Heart right ventricle (tissue), 16 donors: ENCODE measurements at regions not wholly inside any gene's neighbourhood (a gene's known extent, or its start where the extent isn't known, plus 50 kb on each side); places are given as distances from the start of the nearest gene placed in this dataset.
"Not testable (repeated sequence)": the region's sequence is repeated elsewhere in the genome, so short reads cannot be mapped to it uniquely, and the experiment has no call there.

Experiments
- ATAC-seq, 8 donors: fragments of 200-7000 bp; cut with Tn5 transposase; one replicate each; pipeline ENCODE4 v1.9.1; 2020; ENCODE audit warnings: mild to moderate bottlenecking in 8 of 8, moderate library complexity in 8 of 8, moderate number of reproducible peaks in 1 of 8
- DNase-seq, 2 donors: peaks; one replicate each; pipeline ENCODE4 v3.0.0-alpha.2; 2020
- H3K27ac ChIP-seq, 10 donors: fragments of 200-600 bp; sonication (generic) in 2 of 10; one replicate each; pipeline versions ENCODE4 v1.5.0 to v1.8.0; 2020 to 2022; ENCODE audit warnings: mild to moderate bottlenecking in 3 of 10
- H3K27me3 ChIP-seq, 7 donors: fragments of 200-600 bp; one replicate each; pipeline ENCODE4 v1.8.0; 2021 to 2022; ENCODE audit warnings: mild to moderate bottlenecking in 2 of 7
- H3K36me3 ChIP-seq, 9 donors: fragments of 200-600 bp; sonication (generic) in 1 of 9; one replicate each; pipeline versions ENCODE4 v1.5.0 to v1.8.0; 2020 to 2022; ENCODE audit warnings: mild to moderate bottlenecking in 2 of 9
- H3K4me1 ChIP-seq, 9 donors: fragments of 200-600 bp; sonication (generic) in 1 of 9; one replicate each; pipeline versions ENCODE4 v1.5.0 to v1.8.0; 2020 to 2022; ENCODE audit warnings: mild to moderate bottlenecking in 4 of 9
- H3K4me3 ChIP-seq, 10 donors: fragments of 200-600 bp; sonication (generic) in 2 of 10; one replicate each; pipeline versions ENCODE4 v1.5.0 to v1.8.0; 2020 to 2022; ENCODE audit warnings: mild to moderate bottlenecking in 7 of 10, moderate library complexity in 2 of 10
- H3K9me3 ChIP-seq, 11 donors: fragments of 200-600 bp in 10 of 11; sonication (generic) in 2 of 11; one replicate each; pipeline versions ENCODE4 v1.5.0 to v1.8.0; 2013 to 2022; ENCODE audit warnings: mild to moderate bottlenecking in 2 of 11, control low read depth in 1 of 11, moderate library complexity in 1 of 11
- WGBS, 2 donors: extraction: QIAGEN DNeasy Blood & Tissue Kit; methylation state at CpG; one replicate each; pipeline ENCODE4 v1.1.7; 2013; ENCODE audit warnings: inconsistent platforms in 1 of 2; 5-methylcytosine and 5-hydroxymethylcytosine counted together
- intact Hi-C, 10 donors: fragments of 100-400 bp; cut with DNase I; formaldehyde crosslinking; loops; one replicate each; pipeline versions ENCODE4 v1.11.1 to v1.14.2; 2022
- TF ChIP-seq, protein P1 (sequence below), 9 donors: fragments of 200-600 bp; sonication (generic) in 2 of 9; IDR thresholded peaks; one replicate each; pipeline versions ENCODE4 v1.5.0 to v1.8.0; 2021 to 2022; ENCODE audit warnings: antibody characterized with exemption in 9 of 9, mild to moderate bottlenecking in 5 of 9, moderate library complexity in 1 of 9
- donor health status: Arrhythmogenic right ventricular cardiomyopathy.
- donor health status: ischemic (EF 13 %, LVEDD 7.1; RV severe dilation, severe dysfunction).
- donor health status: healthy with polysubstance abuse.
- donor health status: DM: no; HTN: yes; CAD: no.
- donor health status: DM: no; HTN: no; CAD: no.
- donor health status: ischemic (EF 25% LVEDD 6.9; RV normal size, moderate dysfunction).
- donor health status: ischemic (EF 25% LVEDD 5.7; RV mildly dilated, moderate dysfunction).
- donor health status: healthy.
- donor health status: DM: yes; HTN: yes; CAD: no.
- donor health status: Ischemic cardiomyopathy.
- donor health status: ischemic (EF 35%, LVEDD 5.7; RV mildly dilated, moderate dysfunction).
- donor health status: nonischemic (EF 11% LVEDD 7.7; RV severe dilation, severe dysfunction).
- donor health status: DM: yes; HTN: yes; CAD: no.
- donor health status: PGD.
- donor health status: ischemic (EF 29% LVEDD 5.4; RV normal size, mild dysfunction).
- donor health status: nonischemic (EF 23%, LVEDD 6.1; RV moderate dilation, normal function).

DNA sequence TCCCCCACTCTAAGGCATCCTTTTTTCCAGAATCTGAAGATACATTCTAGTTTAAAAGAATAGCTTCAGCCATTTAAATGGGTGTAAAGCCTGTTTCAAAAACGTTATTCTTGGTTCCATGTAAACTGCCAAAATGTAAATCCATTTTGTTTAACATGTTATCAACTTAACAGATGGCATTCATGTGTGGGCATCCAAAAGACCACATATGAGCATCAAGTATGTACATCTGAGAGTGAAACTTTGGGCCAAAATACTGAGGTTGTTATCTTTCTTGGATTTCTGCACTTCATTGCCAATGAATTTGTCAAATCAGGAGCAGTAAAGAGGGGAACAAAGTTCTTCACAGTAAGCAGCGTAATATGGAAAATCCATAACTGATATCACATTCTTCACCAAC lies 395.4 kb downstream of the ZNF804A start:
- TF ChIP-seq, protein P1, sequence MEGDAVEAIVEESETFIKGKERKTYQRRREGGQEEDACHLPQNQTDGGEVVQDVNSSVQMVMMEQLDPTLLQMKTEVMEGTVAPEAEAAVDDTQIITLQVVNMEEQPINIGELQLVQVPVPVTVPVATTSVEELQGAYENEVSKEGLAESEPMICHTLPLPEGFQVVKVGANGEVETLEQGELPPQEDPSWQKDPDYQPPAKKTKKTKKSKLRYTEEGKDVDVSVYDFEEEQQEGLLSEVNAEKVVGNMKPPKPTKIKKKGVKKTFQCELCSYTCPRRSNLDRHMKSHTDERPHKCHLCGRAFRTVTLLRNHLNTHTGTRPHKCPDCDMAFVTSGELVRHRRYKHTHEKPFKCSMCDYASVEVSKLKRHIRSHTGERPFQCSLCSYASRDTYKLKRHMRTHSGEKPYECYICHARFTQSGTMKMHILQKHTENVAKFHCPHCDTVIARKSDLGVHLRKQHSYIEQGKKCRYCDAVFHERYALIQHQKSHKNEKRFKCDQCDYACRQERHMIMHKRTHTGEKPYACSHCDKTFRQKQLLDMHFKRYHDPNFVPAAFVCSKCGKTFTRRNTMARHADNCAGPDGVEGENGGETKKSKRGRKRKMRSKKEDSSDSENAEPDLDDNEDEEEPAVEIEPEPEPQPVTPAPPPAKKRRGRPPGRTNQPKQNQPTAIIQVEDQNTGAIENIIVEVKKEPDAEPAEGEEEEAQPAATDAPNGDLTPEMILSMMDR (IDR thresholded peaks at IDR 0.05), result no peak
- ATAC-seq, result no peak

DNA sequence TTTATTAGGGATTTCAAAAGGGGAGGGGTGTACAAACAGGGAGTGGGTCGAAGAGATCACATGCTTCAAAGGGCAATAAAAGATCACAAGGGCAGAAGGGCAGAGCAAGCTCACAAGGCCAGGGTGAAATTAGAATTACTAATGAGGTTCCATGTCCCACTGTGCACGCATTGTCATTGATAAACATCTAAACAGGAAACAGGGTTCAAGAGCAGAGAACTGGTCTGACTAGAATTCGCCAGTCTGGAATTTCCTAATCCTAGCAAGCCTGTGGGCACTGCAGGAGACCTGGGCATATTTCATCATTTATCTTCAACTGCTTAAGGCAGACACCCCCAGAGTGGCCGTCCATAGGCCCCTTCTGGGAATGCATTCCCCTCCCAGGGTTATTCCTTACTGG lies 408.2 kb downstream of the ZNF804A start:
- Histone ChIP-seq H3K4me3 (no peak overlapping the region), H3K27ac (no peak overlapping the region), H3K36me3 (no peaks in the 10 kb centered on the region), H3K4me1 (no peaks in the 10 kb centered on the region), H3K9me3 (peaks cover 0 to 66% (median 8%) of the 10 kb centered on the region in 11 donors), H3K27me3 (no peaks in the 10 kb centered on the region)
- WGBS, 2 donors, result 63 to 71% methylated on average over 4 of the region's 4 CpGs
- no peak for ATAC-seq
- TF ChIP-seq, protein P1 (IDR thresholded peaks at IDR 0.05), result no peak
- intact Hi-C loops, result no loop called here
- DNase-seq, result no peak

More for the DNA sequence above, 395.4 kb downstream of the ZNF804A start:
- Histone ChIP-seq H3K9me3 (peaks cover 0 to 35% (median 18%) of the 10 kb centered on the region in 11 donors), H3K4me3 (no peak overlapping the region), H3K27ac (no peak overlapping the region), H3K36me3 (no peaks in the 10 kb centered on the region), H3K27me3 (no peaks in the 10 kb centered on the region), H3K4me1 (no peaks in the 10 kb centered on the region)
- no peak for DNase-seq
- intact Hi-C loops, result no loop called here
- 61 to 65% methylated on average over 2 of the region's 2 CpGs for WGBS, 2 donors

DNA sequence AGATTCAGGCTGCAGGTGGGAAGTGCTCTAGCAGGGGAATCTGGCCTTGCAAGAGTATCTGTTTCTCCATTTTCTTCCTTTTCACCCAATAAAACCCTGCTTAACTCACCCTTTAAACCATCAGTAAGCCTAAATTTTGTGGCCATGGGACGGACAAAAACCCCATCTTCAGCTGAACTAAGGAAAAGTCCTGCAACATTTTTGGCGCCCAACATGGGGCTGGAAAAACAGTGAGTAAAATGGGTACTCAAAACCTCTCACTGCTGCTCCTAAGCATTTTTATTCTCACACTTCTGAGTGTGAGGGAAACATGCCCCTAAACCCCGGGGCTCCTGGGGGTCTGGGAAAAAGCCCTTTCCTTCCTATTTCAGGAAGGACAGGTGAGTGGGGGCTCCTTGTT lies 414.3 kb downstream of the ZNF804A start:
- 89 to 96% methylated on average over 3 of the region's 3 CpGs for WGBS, 2 donors
- DNase-seq (no peak), ATAC-seq (no peak)
- no peaks in the 10 kb centered on the region for H3K36me3 ChIP-seq
- H3K27me3 ChIP-seq, result no peaks in the 10 kb centered on the region
- intact Hi-C loops, result no loop called here
- no peaks in the 10 kb centered on the region for H3K4me1 ChIP-seq
- TF ChIP-seq, protein P1 (IDR thresholded peaks at IDR 0.05), result no peak
- H3K27ac ChIP-seq, result no peak overlapping the region
- H3K9me3 ChIP-seq, result peaks cover 0 to 84% (median 31%) of the 10 kb centered on the region in 11 donors
- no peak overlapping the region for H3K4me3 ChIP-seq

DNA sequence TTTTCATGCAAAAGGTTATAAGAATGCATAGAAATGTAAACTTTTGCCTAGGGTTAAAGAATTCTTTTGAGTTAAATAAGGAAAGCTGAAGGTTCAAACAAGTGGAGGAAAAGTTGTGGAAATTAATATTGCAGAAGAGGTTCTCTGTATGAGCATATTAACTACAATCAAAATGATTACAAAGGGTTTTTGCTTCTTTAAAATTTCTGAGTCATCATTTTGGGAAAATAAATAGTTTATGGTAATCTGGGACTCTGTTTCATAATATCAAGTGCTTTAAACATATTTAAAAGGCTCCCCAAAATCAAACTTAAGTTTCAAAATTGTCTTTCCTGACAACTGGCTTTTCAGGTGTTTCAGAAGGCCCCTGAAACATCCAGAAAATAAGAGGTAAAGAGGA lies 415.7 kb downstream of the ZNF804A start:
- Histone ChIP-seq H3K4me1 (no peaks in the 10 kb centered on the region), H3K27me3 (no peaks in the 10 kb centered on the region), H3K4me3 (no peak overlapping the region), H3K9me3 (peaks cover 0 to 73% (median 30%) of the 10 kb centered on the region in 11 donors), H3K36me3 (no peaks in the 10 kb centered on the region), H3K27ac (no peak overlapping the region)
- intact Hi-C loops, result no loop called here
- DNase-seq (no peak), ATAC-seq (no peak)
- TF ChIP-seq, protein P1 (IDR thresholded peaks at IDR 0.05), result no peak

DNA sequence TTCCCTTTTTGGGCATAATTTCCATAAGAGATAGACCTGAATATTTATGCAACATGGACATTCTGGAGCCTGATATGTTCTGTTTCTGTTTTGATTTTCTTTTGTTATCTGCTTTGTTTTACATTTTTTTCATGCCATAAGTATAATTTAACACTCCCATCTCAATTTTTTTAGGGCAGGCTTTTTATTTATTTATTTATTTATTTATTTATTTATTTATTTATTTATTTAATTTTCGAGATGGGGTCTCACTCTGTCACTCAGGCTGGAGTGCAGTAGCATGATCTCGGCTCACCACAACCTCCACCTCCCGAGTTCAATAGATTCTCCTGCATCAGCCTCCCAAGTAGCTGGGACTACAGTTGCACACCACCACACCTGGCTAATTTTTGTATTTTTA lies 427.6 kb downstream of the ZNF804A start:
- H3K9me3 ChIP-seq, result peaks cover 0 to 26% (median 0%) of the 10 kb centered on the region in 11 donors
- H3K27ac ChIP-seq, H3K36me3 ChIP-seq, H3K27me3 ChIP-seq, intact Hi-C loops, H3K4me3 ChIP-seq, DNase-seq, ATAC-seq, H3K4me1 ChIP-seq: not testable (repeated sequence)
- 80 to 86% methylated on average over 3 of the region's 3 CpGs for WGBS, 2 donors
